Fibroblast of lung (primary cell): ENCODE measurements at regions not wholly inside any gene's neighbourhood (a gene's known extent, or its start where the extent isn't known, plus 50 kb on each side); places are given as distances from the start of the nearest gene placed in this dataset.

Experiments
- CTCF ChIP-seq, 2 donors: IDR thresholded peaks in 1 of 2; conservative IDR thresholded peaks in 1 of 2; 1 replicate in 1 of 2; 2 replicates in 1 of 2; pipeline ENCODE4 v1.5.1; 2011 to 2012; ENCODE audit warnings: low read length in 2 of 2, control low read depth in 1 of 2, inconsistent platforms in 1 of 2, low read depth in 1 of 2, mild to moderate bottlenecking in 1 of 2
- EZH2 ChIP-seq: IDR thresholded peaks from 2 replicates; pipeline ENCODE4 v1.5.1; 2012; ENCODE audit warnings: low read length, control low read depth, mild to moderate bottlenecking; ENCODE audit errors: missing control alignments

- TF ChIP-seq CTCF (conservative IDR thresholded peaks at IDR 0.05 in 1 of 2, IDR thresholded peaks at IDR 0.05 in 1 of 2; ENCODE audit: low read depth in 1 of 2, low read length in 2 of 2) (no peak), EZH2 (no peak)
These were observed 58.4 kb upstream of the RUNX1 start for GRCh38 chr21:35107520-35107919.
